ENCODE measurements at regions not wholly inside any gene's neighbourhood (a gene's known extent, or its start where the extent isn't known, plus 50 kb on each side); places are given as distances from the start of the nearest gene placed in this dataset.

- TF ChIP-seq CTCF (IDR thresholded peaks at IDR 0.05) (no peak), POLR2A (IDR thresholded peaks at IDR 0.05) (no peak)
These were observed 1068.4 kb downstream of the PCDH18 start for GRCh38 chr4:136463941-136464340.
